HepG2 (cell line): ENCODE measurements at regions not wholly inside any gene's neighbourhood (a gene's known extent, or its start where the extent isn't known, plus 50 kb on each side); places are given as distances from the start of the nearest gene placed in this dataset.

Source experiments
- ATAC-seq: fragments of 200-7000 bp; cut with Tn5 transposase; 3 replicates; pipeline ENCODE4 v1.9.1; 2020; ENCODE audit warnings: mild to moderate bottlenecking, moderate library complexity
- BruUV-seq: library from RNA; stranded (reverse); fragments of 400-500 nt; replicated peaks from 2 replicates; lab custom pipeline; 2021; lab: Mats Ljungman, UMichigan
- CTCF ChIA-PET: fragments of 300-600 bp; formaldehyde crosslinking; extraction: SDS; loops from one replicate; lab custom pipeline; 2021; ENCODE audit warnings: low total read pairs, inconsistent platforms, low intra/inter-chr PET ratio; lab: Yijun Ruan, JAX
- POLR2A ChIA-PET: fragments of 350-600 bp; sonication (Branson Sonifier 250); formaldehyde crosslinking; loops from one replicate; lab custom pipeline; 2020; ENCODE audit warnings: antibody characterized with exemption, inconsistent platforms; lab: Yijun Ruan, JAX
- DNase-seq: peaks from one replicate; pipeline ENCODE4 v3.0.0-alpha.2; 2015; ENCODE audit warnings: low spot score
- FAIRE-seq: peaks from 3 replicates; lab custom pipeline; 2011; peaks lifted over from hg19 to GRCh38; lab: Jason Lieb, UNC
- H2AFZ ChIP-seq: one replicate; pipeline ENCODE4 v1.6.1; 2011; ENCODE audit warnings: low read length, inconsistent platforms
- H3K27ac ChIP-seq: fragments of 300-600 bp; 3 replicates; pipeline ENCODE4 v1.8.0; 2011; ENCODE audit warnings: mixed run types, mild to moderate bottlenecking, mixed read lengths, low read length, inconsistent platforms; ENCODE audit not compliant: insufficient read depth; ENCODE audit errors: extremely low read length
- H3K27me3 ChIP-seq, 2 experiments: fragments of 200-600 bp in 1 of 2; 2 replicates in 1 of 2; 3 replicates in 1 of 2; pipeline versions ENCODE4 v1.6.0 to v1.8.0; 2011; ENCODE audit warnings: low read length in 2 of 2, mild to moderate bottlenecking in 2 of 2, moderate library complexity in 2 of 2, inconsistent platforms in 1 of 2; ENCODE audit not compliant: insufficient read depth in 2 of 2, control insufficient read depth in 1 of 2
- H3K36me3 ChIP-seq, 2 experiments: fragments of 200-600 bp in 1 of 2; replicated peaks in 1 of 2; 2 replicates in 1 of 2; 3 replicates in 1 of 2; pipeline versions ENCODE4 v1.5.1 to v1.8.0; 2011; ENCODE audit warnings: low read length in 2 of 2, inconsistent platforms in 1 of 2; ENCODE audit not compliant: insufficient read depth in 2 of 2, control insufficient read depth in 1 of 2
- H3K4me1 ChIP-seq: 2 replicates; pipeline ENCODE4 v1.5.1; 2012; ENCODE audit warnings: low read length, inconsistent platforms; ENCODE audit not compliant: insufficient read depth
- H3K4me2 ChIP-seq: 2 replicates; pipeline ENCODE4 v1.6.0; 2011; ENCODE audit warnings: low read depth, low read length, inconsistent platforms
- H3K4me3 ChIP-seq, 3 experiments: fragments of 200-600 bp in 1 of 3; sonication (generic), shearing (Covaris generic) in 1 of 3; replicated peaks in 1 of 3; 2 replicates each; pipeline ENCODE4 v1.5.1; 2011 to 2016; ENCODE audit warnings: low read length in 3 of 3, inconsistent platforms in 2 of 3, low read depth in 2 of 3, mild to moderate bottlenecking in 2 of 3, control low read depth in 1 of 3, mixed read lengths in 1 of 3; ENCODE audit not compliant: insufficient read depth in 1 of 3
- H3K79me2 ChIP-seq: one replicate; pipeline ENCODE4 v1.6.1; 2011; ENCODE audit warnings: low read length, inconsistent platforms; ENCODE audit not compliant: insufficient read depth
- H3K9ac ChIP-seq: 2 replicates; pipeline ENCODE4 v1.6.0; 2011; ENCODE audit warnings: mild to moderate bottlenecking, low read depth, low read length, inconsistent platforms; ENCODE audit not compliant: insufficient read depth
- H3K9me3 ChIP-seq: 2 replicates; pipeline ENCODE4 v1.5.1; 2012; ENCODE audit warnings: mild to moderate bottlenecking, low read length
- H4K20me1 ChIP-seq: 2 replicates; pipeline ENCODE4 v1.6.0; 2011; ENCODE audit warnings: inconsistent platforms, mild to moderate bottlenecking, low read length, moderate library complexity; ENCODE audit not compliant: insufficient read depth
- AHR ChIP-seq: IDR thresholded peaks from 2 replicates; pipeline ENCODE4 v1.6.1; 2018; ENCODE audit warnings: missing genetic modification reagents, missing compliant biosample characterization
- CSRNP2 ChIP-seq: sonication (generic); formaldehyde crosslinking; conservative IDR thresholded peaks from 2 replicates; pipeline ENCODE4 v1.8.0; 2022; ENCODE audit warnings: low read depth, missing genetic modification reagents
- ELF4 ChIP-seq: sonication (generic); formaldehyde crosslinking; IDR thresholded peaks from 2 replicates; pipeline ENCODE4 v1.5.0; 2020; ENCODE audit warnings: missing genetic modification reagents, mild to moderate bottlenecking, moderate library complexity, borderline replicate concordance
- EZH2 ChIP-seq: conservative IDR thresholded peaks from 2 replicates; pipeline ENCODE4 v1.6.1; 2012; ENCODE audit warnings: mild to moderate bottlenecking, low read depth, low read length, moderate library complexity
- MYNN ChIP-seq: sonication (generic); formaldehyde crosslinking; IDR thresholded peaks from 2 replicates; pipeline ENCODE4 v1.4.0; 2020; ENCODE audit warnings: mild to moderate bottlenecking, low read depth, missing genetic modification reagents
- NR2F6 ChIP-seq, 2 experiments: IDR thresholded peaks; 2 replicates each; pipeline ENCODE4 v1.6.1; 2016; ENCODE audit warnings: antibody characterized with exemption in 1 of 2, mild to moderate bottlenecking in 1 of 2
- RAD51 ChIP-seq: fragments of 450-650 bp; IDR thresholded peaks from 2 replicates; pipeline ENCODE4 v1.6.1; 2016; ENCODE audit warnings: borderline replicate concordance
- RELA ChIP-seq: sonication (generic); formaldehyde crosslinking; IDR thresholded peaks from 2 replicates; pipeline ENCODE4 v1.4.0; 2020; ENCODE audit warnings: missing genetic modification reagents
- RFX3 ChIP-seq: IDR thresholded peaks from 2 replicates; pipeline ENCODE4 v1.6.1; 2016; ENCODE audit warnings: missing biosample characterization, missing genetic modification reagents
- RFXAP ChIP-seq: sonication (generic); formaldehyde crosslinking; IDR thresholded peaks from 2 replicates; pipeline ENCODE4 v1.4.0; 2020; ENCODE audit warnings: missing genetic modification reagents, borderline replicate concordance
- SIX1 ChIP-seq: sonication (generic); formaldehyde crosslinking; IDR thresholded peaks from 2 replicates; pipeline ENCODE4 v1.4.0; 2020; ENCODE audit warnings: missing genetic modification reagents, borderline replicate concordance
- ZKSCAN1 ChIP-seq: fragments of 150-350 bp; IDR thresholded peaks from 2 replicates; pipeline ENCODE4 v1.6.1; 2014; ENCODE audit warnings: low read length
- ZMYM3 ChIP-seq: sonication (generic); formaldehyde crosslinking; IDR thresholded peaks from 2 replicates; pipeline ENCODE4 v1.5.1; 2020; ENCODE audit warnings: mild to moderate bottlenecking, missing genetic modification reagents
- ZNF10 ChIP-seq: sonication (generic); formaldehyde crosslinking; IDR thresholded peaks from 2 replicates; pipeline ENCODE4 v1.4.0; 2020; ENCODE audit warnings: mild to moderate bottlenecking, low read depth, missing genetic modification reagents, borderline replicate concordance
- ZNF296 ChIP-seq: sonication (generic); formaldehyde crosslinking; conservative IDR thresholded peaks from 2 replicates; pipeline ENCODE4 v1.5.0; 2020; ENCODE audit warnings: mild to moderate bottlenecking, missing genetic modification reagents
- ZNF598 ChIP-seq: sonication (generic); formaldehyde crosslinking; IDR thresholded peaks from 2 replicates; pipeline ENCODE4 v1.5.1; 2020; ENCODE audit warnings: mild to moderate bottlenecking, missing genetic modification reagents, borderline replicate concordance
- ZNF615 ChIP-seq: sonication (generic); formaldehyde crosslinking; IDR thresholded peaks from 2 replicates; pipeline ENCODE4 v1.5.0; 2020; ENCODE audit warnings: mild to moderate bottlenecking, missing genetic modification reagents, borderline replicate concordance
- ZNF678 ChIP-seq: sonication (generic); formaldehyde crosslinking; IDR thresholded peaks from 2 replicates; pipeline ENCODE4 v1.4.0; 2020; ENCODE audit warnings: mild to moderate bottlenecking, missing genetic modification reagents
- ZNF792 ChIP-seq: IDR thresholded peaks from 2 replicates; pipeline ENCODE4 v1.6.1; 2016
- WGBS: methylation state at CpG from one replicate; pipeline ENCODE4 v1.1.6; 2017; ENCODE audit warnings: low lambda C conversion rate; 5-methylcytosine and 5-hydroxymethylcytosine counted together
- in situ Hi-C: cut with HindIII; loops from 2 replicates; pipeline ENCODE4 v1.10.0; 2017; ENCODE audit warnings: low pct_unique_long_range_greater_than_20kb; ENCODE audit not compliant: extremely low pct_ligation_motif_present
- intact Hi-C: fragments of 100-400 bp; cut with micrococcal nuclease; formaldehyde crosslinking; loops from one replicate; pipeline ENCODE4 v1.10.0; 2022; ENCODE audit not compliant: unreplicated experiment
- TF ChIP-seq, protein P1 (sequence below): sonication (generic); formaldehyde crosslinking; IDR thresholded peaks from 2 replicates; pipeline ENCODE4 v1.5.0; 2020; ENCODE audit warnings: missing genetic modification reagents
- TF ChIP-seq, protein P2 (sequence below): sonication (generic); IDR thresholded peaks from 2 replicates; pipeline ENCODE4 v1.6.1; 2016; ENCODE audit warnings: low read depth, borderline replicate concordance

DNA sequence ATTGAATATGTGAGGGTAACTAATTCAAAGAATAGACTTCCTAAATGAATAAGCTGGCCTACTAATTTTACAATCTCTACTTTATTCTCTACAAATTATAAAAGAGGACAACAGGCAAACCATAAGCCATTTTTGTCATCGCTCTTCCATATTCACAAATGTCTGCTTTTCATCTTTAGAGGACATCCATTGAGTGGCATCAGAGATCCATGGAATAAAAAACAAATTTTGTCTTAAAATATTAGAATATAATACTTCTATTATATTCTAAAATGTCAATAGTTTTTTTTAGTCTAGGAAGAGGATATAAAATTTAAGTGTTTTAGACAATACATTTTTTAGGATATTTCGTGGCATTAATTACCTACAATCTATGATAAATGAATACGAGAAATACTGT lies 300.9 kb upstream of the TACR3 start:
- FAIRE-seq: no peak

GRCh38 chr4:104017213-104017612 lies 297.4 kb upstream of the TACR3 start:
- Histone ChIP-seq H4K20me1 (no peaks in the 10 kb centered on the region), H3K4me1 (no peaks in the 10 kb centered on the region), H3K4me2 (no peak overlapping the region), H3K9ac (no peak overlapping the region), H3K36me3 (no peaks in the 10 kb centered on the region), H3K27me3 (no peaks in the 10 kb centered on the region), H3K9me3 (no peaks in the 10 kb centered on the region), H2AFZ (no peak overlapping the region), H3K4me3 (no peak overlapping the region), H3K79me2 (no peaks in the 10 kb centered on the region), H3K27ac (no peak overlapping the region)
- no TSS peak for BruUV-seq
- CTCF ChIA-PET: no interaction called here
- POLR2A ChIA-PET: no interaction called here
- FAIRE-seq: no peak
- intact Hi-C loops: no loop called here
- in situ Hi-C loops: no loop called here
- no peak for ATAC-seq
- DNase-seq: no peak
- no peak for TF ChIP-seq RELA (CRISPR knock-in tag)
- TF ChIP-seq ZNF296 (CRISPR knock-in tag): no peak
- no peak for TF ChIP-seq NR2F6 (IDR thresholded peaks at IDR 0.05)
- TF ChIP-seq NR2F6 (CRISPR knock-in tag; IDR thresholded peaks at IDR 0.05): no peak
- TF ChIP-seq, protein P1, sequence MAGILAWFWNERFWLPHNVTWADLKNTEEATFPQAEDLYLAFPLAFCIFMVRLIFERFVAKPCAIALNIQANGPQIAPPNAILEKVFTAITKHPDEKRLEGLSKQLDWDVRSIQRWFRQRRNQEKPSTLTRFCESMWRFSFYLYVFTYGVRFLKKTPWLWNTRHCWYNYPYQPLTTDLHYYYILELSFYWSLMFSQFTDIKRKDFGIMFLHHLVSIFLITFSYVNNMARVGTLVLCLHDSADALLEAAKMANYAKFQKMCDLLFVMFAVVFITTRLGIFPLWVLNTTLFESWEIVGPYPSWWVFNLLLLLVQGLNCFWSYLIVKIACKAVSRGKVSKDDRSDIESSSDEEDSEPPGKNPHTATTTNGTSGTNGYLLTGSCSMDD: no peak
- no peak for TF ChIP-seq ZNF615 (CRISPR knock-in tag)
- no peak for TF ChIP-seq ZNF678
- no peak for TF ChIP-seq RFX3 (CRISPR knock-in tag)
- no peak for TF ChIP-seq RAD51
- no peak for TF ChIP-seq ZNF10
- no peak for TF ChIP-seq EZH2
- TF ChIP-seq ZNF598: no peak
- TF ChIP-seq ZNF792 (CRISPR knock-in tag): no peak
- TF ChIP-seq MYNN (CRISPR knock-in tag): no peak
- TF ChIP-seq CSRNP2 (CRISPR knock-in tag): no peak
- no peak for TF ChIP-seq ZMYM3 (CRISPR knock-in tag)
- TF ChIP-seq ZKSCAN1: no peak
- no peak for TF ChIP-seq SIX1 (CRISPR knock-in tag)

More for the DNA sequence above, 300.9 kb upstream of the TACR3 start:
- Histone ChIP-seq H3K4me3 (no peak overlapping the region), H3K4me1 (no peaks in the 10 kb centered on the region), H4K20me1 (no peaks in the 10 kb centered on the region), H2AFZ (no peak overlapping the region), H3K9me3 (no peaks in the 10 kb centered on the region), H3K27ac (no peak overlapping the region), H3K79me2 (no peaks in the 10 kb centered on the region), H3K9ac (no peak overlapping the region), H3K4me2 (no peak overlapping the region), H3K27me3 (no peaks in the 10 kb centered on the region), H3K36me3 (no peaks in the 10 kb centered on the region)
- no peak for ATAC-seq
- ChIA-PET CTCF (no interaction called here), POLR2A (no interaction called here)
- no TSS peak for BruUV-seq
- in situ Hi-C loops: no loop called here
- 0% methylated on average over 3 of the region's 3 CpGs for WGBS
- no peak for DNase-seq
- TF ChIP-seq ELF4 (CRISPR knock-in tag): no peak
- no peak for TF ChIP-seq AHR (CRISPR knock-in tag)
- TF ChIP-seq, protein P2, sequence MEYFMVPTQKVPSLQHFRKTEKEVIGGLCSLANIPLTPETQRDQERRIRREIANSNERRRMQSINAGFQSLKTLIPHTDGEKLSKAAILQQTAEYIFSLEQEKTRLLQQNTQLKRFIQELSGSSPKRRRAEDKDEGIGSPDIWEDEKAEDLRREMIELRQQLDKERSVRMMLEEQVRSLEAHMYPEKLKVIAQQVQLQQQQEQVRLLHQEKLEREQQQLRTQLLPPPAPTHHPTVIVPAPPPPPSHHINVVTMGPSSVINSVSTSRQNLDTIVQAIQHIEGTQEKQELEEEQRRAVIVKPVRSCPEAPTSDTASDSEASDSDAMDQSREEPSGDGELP: no peak
- no peak for TF ChIP-seq RFXAP (CRISPR knock-in tag)
- intact Hi-C loops: no loop called here
